Cardiac muscle cell (in vitro differentiated cells and primary cell): ENCODE measurements at regions not wholly inside any gene's neighbourhood (a gene's known extent, or its start where the extent isn't known, plus 50 kb on each side); places are given as distances from the start of the nearest gene placed in this dataset.

ENCODE experiments used
- DNase-seq, 2 donors: peaks; one replicate each; pipeline versions ENCODE4 v3.0.0 to v3.0.0-alpha.2; 2010 to 2017; ENCODE audit warnings: low read depth in 1 of 2, low spot score in 1 of 2
- H3K27ac ChIP-seq: fragments of 200-600 bp; sonication (generic); 2 replicates; pipeline ENCODE4 v1.5.1; 2016
- H3K27me3 ChIP-seq: fragments of 200-600 bp; sonication (generic); 2 replicates; pipeline ENCODE4 v1.6.0; 2016; ENCODE audit warnings: control low read depth
- H3K36me3 ChIP-seq: fragments of 200-600 bp; sonication (generic); 2 replicates; pipeline ENCODE4 v1.5.1; 2016; ENCODE audit warnings: control low read depth
- H3K4me1 ChIP-seq: fragments of 200-600 bp; sonication (generic); 2 replicates; pipeline ENCODE4 v1.8.1; 2017; ENCODE audit warnings: low read depth, mild to moderate bottlenecking, mixed run types
- H3K4me3 ChIP-seq: fragments of 200-600 bp; sonication (generic); 2 replicates; pipeline ENCODE4 v1.5.1; 2016; ENCODE audit warnings: mild to moderate bottlenecking
- H3K9me3 ChIP-seq: fragments of 200-600 bp; sonication (generic); 2 replicates; pipeline ENCODE4 v1.5.1; 2017; ENCODE audit warnings: low read depth, mild to moderate bottlenecking, control low read depth
- CTCF ChIP-seq: IDR thresholded peaks from 2 replicates; pipeline ENCODE4 v1.5.1; 2012; ENCODE audit warnings: low read depth, mild to moderate bottlenecking, low read length

- H3K9me3 ChIP-seq, result no peaks in the 10 kb centered on the region
- H3K4me1 ChIP-seq, result no peaks in the 10 kb centered on the region
- no peaks in the 10 kb centered on the region for H3K36me3 ChIP-seq
- H3K27ac ChIP-seq, result no peak overlapping the region
- peak in 1 of 2 donors; percentile 45 for DNase-seq
- no peaks in the 10 kb centered on the region for H3K27me3 ChIP-seq
- no peak overlapping the region for H3K4me3 ChIP-seq
- TF ChIP-seq CTCF, result peak; percentile 24
Observed at GRCh38 chr6:50655848-50656453, 57.4 kb upstream of the TFAP2D start.

DNA sequence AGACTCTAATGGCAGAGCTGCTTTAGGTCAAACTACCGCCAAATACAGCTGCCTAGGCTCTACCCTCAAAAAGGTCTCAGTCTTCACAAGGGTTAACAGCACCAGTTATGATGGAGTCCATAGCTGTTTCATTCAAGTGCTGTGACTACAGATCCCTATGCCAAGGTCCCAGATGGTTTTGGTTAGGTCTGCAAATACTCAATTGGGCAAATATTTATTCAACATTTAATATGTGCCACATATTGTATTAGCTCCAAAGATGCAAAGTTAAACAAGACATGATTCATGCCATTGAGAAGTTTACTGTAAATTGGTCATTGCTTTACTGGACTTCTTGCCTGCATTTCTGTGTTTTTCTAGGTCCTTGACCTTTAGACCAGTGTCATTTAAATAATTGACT is 55.8 kb upstream of the TFAP2D start:
- DNase-seq, result no peak
- no peaks in the 10 kb centered on the region for H3K4me1 ChIP-seq
- no peak overlapping the region for H3K27ac ChIP-seq
- H3K27me3 ChIP-seq, result no peaks in the 10 kb centered on the region
- no peak for TF ChIP-seq CTCF
- no peaks in the 10 kb centered on the region for H3K9me3 ChIP-seq
- no peaks in the 10 kb centered on the region for H3K36me3 ChIP-seq
- no peak overlapping the region for H3K4me3 ChIP-seq

DNA sequence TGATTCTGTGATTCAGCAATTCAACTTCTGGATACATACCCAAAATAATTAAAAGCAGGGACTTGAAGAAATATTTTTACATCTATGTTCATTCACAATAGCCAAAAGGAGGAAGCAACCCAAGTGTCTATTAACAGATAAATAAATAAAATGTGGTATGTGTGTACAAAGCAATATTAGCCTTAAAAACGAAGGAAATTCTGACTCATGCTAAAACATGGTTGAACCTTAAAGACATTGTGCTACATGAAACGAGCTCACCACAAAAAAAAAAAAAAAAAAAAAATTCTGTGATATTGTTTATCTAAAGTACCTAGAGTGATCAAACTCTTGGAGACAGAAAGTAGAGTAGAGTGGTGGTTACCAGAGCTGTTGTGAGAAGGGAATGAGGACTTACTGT is 54.8 kb upstream of the TFAP2D start:
- Histone ChIP-seq H3K36me3 (no peaks in the 10 kb centered on the region), H3K27ac (no peak overlapping the region), H3K4me1 (no peaks in the 10 kb centered on the region), H3K27me3 (no peaks in the 10 kb centered on the region), H3K9me3 (no peaks in the 10 kb centered on the region), H3K4me3 (no peak overlapping the region)
- no peak for TF ChIP-seq CTCF
- no peak for DNase-seq

- H3K36me3 ChIP-seq, result no peaks in the 10 kb centered on the region
- H3K4me1 ChIP-seq, result no peaks in the 10 kb centered on the region
- no peak for TF ChIP-seq CTCF
Observed at GRCh38 chr6:50661636-50662035, 51.7 kb upstream of the TFAP2D start.

More at GRCh38 chr6:50661636-50662035, 51.7 kb upstream of the TFAP2D start:
- Histone ChIP-seq H3K4me3 (no peak overlapping the region), H3K9me3 (no peaks in the 10 kb centered on the region), H3K27ac (no peak overlapping the region), H3K27me3 (no peaks in the 10 kb centered on the region)
- DNase-seq, result no peak
